ENCODE measurements at regions not wholly inside any gene's neighbourhood (a gene's known extent, or its start where the extent isn't known, plus 50 kb on each side); places are given as distances from the start of the nearest gene placed in this dataset.

DNA sequence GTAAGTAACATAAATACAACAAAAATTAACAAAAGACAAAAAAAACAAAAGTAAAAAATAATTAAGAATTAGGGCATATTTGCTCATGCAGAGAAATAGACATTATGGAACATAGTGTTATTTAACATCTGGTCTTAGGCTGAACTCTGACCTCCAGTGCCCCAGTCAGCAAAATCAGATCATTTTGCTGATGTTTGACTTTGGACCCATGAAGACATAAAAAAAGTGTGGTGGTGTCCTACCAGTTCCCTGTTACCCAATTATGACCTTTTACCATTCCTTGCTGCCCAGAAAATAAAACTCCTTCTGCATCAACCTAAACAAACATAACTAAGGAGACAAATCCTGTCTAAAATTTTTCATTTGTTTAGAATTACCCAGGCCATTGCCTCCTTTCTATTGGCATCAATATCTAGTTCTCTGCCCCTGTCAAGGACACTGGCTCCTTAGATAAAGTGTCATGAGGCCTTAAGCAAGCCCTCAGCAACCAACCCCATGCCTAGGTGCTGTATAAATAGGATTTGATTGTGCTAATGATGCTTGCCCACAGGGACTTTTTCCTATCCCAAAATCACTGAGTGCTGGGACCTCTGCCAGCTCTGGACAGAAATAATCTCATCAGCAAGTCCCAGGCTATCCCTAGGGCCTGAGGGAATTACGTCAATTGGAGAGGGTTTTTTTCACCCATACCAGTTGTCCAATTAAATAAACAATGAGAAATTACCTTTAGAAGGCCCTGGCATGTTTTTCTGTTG lies 334.5 kb upstream of the UMPS start:
- H3K9me3 ChIP-seq, result no peaks in the 10 kb centered on the region
- ChIA-PET CTCF (no interaction called here), POLR2A (no interaction called here)
- Mint-ChIP-seq H3K4me3 (ENCODE audit: unreplicated experiment) (no peak overlapping the region), H3K9me3 (ENCODE audit: unreplicated experiment) (no peaks in the 10 kb centered on the region), H3K36me3 (ENCODE audit: insufficient read depth, unreplicated experiment) (no peaks in the 10 kb centered on the region), H3K27me3 (ENCODE audit: insufficient read depth, unreplicated experiment) (peaks cover 9% of the 10 kb centered on the region), H3K4me1 (ENCODE audit: low read depth, unreplicated experiment) (peaks cover 7% of the 10 kb centered on the region), H3K27ac (ENCODE audit: unreplicated experiment) (no peak overlapping the region)
- H3K4me3 ChIP-seq (ENCODE audit: low read depth, low read length), result no peak overlapping the region
- BruUV-seq (replicated peaks), result no TSS peak
- no peaks in the 10 kb centered on the region for H3K36me3 ChIP-seq (ENCODE audit: control insufficient read depth, insufficient read depth, low read length)
- DNase-seq, result no peak
- no peaks in the 10 kb centered on the region for H3K27me3 ChIP-seq (replicated peaks; ENCODE audit: control insufficient read depth, insufficient read depth, low read length)
- intact Hi-C loops (cut with micrococcal nuclease; ENCODE audit: unreplicated experiment), result no loop called here
- no peaks in the 10 kb centered on the region for H3K4me1 ChIP-seq
- TF ChIP-seq, protein P1, sequence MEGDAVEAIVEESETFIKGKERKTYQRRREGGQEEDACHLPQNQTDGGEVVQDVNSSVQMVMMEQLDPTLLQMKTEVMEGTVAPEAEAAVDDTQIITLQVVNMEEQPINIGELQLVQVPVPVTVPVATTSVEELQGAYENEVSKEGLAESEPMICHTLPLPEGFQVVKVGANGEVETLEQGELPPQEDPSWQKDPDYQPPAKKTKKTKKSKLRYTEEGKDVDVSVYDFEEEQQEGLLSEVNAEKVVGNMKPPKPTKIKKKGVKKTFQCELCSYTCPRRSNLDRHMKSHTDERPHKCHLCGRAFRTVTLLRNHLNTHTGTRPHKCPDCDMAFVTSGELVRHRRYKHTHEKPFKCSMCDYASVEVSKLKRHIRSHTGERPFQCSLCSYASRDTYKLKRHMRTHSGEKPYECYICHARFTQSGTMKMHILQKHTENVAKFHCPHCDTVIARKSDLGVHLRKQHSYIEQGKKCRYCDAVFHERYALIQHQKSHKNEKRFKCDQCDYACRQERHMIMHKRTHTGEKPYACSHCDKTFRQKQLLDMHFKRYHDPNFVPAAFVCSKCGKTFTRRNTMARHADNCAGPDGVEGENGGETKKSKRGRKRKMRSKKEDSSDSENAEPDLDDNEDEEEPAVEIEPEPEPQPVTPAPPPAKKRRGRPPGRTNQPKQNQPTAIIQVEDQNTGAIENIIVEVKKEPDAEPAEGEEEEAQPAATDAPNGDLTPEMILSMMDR (IDR thresholded peaks at IDR 0.05; ENCODE audit: insufficient read depth in 1 of 2, low read depth in 1 of 2, low read length in 1 of 2, severe bottlenecking in 1 of 2, unreplicated experiment in 1 of 2), result no peak

GRCh38 chr3:124396339-124396950 lies 333.8 kb upstream of the UMPS start:
- no peak for DNase-seq
- intact Hi-C loops (cut with micrococcal nuclease; ENCODE audit: unreplicated experiment), result no loop called here
- Histone ChIP-seq H3K36me3 (ENCODE audit: control insufficient read depth, insufficient read depth, low read length) (no peaks in the 10 kb centered on the region), H3K4me3 (ENCODE audit: low read depth, low read length) (no peak overlapping the region), H3K4me1 (peaks cover 1% of the 10 kb centered on the region), H3K9me3 (no peaks in the 10 kb centered on the region), H3K27me3 (replicated peaks; ENCODE audit: control insufficient read depth, insufficient read depth, low read length) (no peaks in the 10 kb centered on the region)
- Mint-ChIP-seq H3K27me3 (ENCODE audit: insufficient read depth, unreplicated experiment) (peaks cover 3% of the 10 kb centered on the region), H3K4me1 (ENCODE audit: low read depth, unreplicated experiment) (peaks cover 7% of the 10 kb centered on the region), H3K36me3 (ENCODE audit: insufficient read depth, unreplicated experiment) (no peaks in the 10 kb centered on the region), H3K9me3 (ENCODE audit: unreplicated experiment) (no peaks in the 10 kb centered on the region), H3K27ac (ENCODE audit: unreplicated experiment) (no peak overlapping the region), H3K4me3 (ENCODE audit: unreplicated experiment) (no peak overlapping the region)
- ChIA-PET CTCF (no interaction called here), POLR2A (no interaction called here)
- TF ChIP-seq, protein P1 (IDR thresholded peaks at IDR 0.05; ENCODE audit: insufficient read depth in 1 of 2, low read depth in 1 of 2, low read length in 1 of 2, severe bottlenecking in 1 of 2, unreplicated experiment in 1 of 2), result no peak
- BruUV-seq (replicated peaks), result no TSS peak

- DNase-seq, result no peak
- no peak overlapping the region for H3K27ac Mint-ChIP-seq (ENCODE audit: unreplicated experiment)
- BruUV-seq (replicated peaks), result no TSS peak
- Histone ChIP-seq H3K9me3 (no peaks in the 10 kb centered on the region), H3K27me3 (replicated peaks; ENCODE audit: control insufficient read depth, insufficient read depth, low read length) (no peaks in the 10 kb centered on the region), H3K36me3 (ENCODE audit: control insufficient read depth, insufficient read depth, low read length) (no peaks in the 10 kb centered on the region), H3K4me1 (peaks cover 8% of the 10 kb centered on the region), H3K4me3 (ENCODE audit: low read depth, low read length) (no peak overlapping the region)
- intact Hi-C loops (cut with micrococcal nuclease; ENCODE audit: unreplicated experiment), result no loop called here
- ChIA-PET CTCF (no interaction called here), POLR2A (no interaction called here)
- H3K27me3 Mint-ChIP-seq (ENCODE audit: insufficient read depth, unreplicated experiment), result peaks cover 3% of the 10 kb centered on the region
- peaks cover 13% of the 10 kb centered on the region for H3K4me1 Mint-ChIP-seq (ENCODE audit: low read depth, unreplicated experiment)
- no peak overlapping the region for H3K4me3 Mint-ChIP-seq (ENCODE audit: unreplicated experiment)
- H3K9me3 Mint-ChIP-seq (ENCODE audit: unreplicated experiment), result no peaks in the 10 kb centered on the region
- TF ChIP-seq, protein P1 (IDR thresholded peaks at IDR 0.05; ENCODE audit: insufficient read depth in 1 of 2, low read depth in 1 of 2, low read length in 1 of 2, severe bottlenecking in 1 of 2, unreplicated experiment in 1 of 2), result no peak
- no peaks in the 10 kb centered on the region for H3K36me3 Mint-ChIP-seq (ENCODE audit: insufficient read depth, unreplicated experiment)
Observed at GRCh38 chr3:124397088-124397487, 333.2 kb upstream of the UMPS start.
